H9 (cell line): ENCODE measurements at regions not wholly inside any gene's neighbourhood (a gene's known extent, or its start where the extent isn't known, plus 50 kb on each side); places are given as distances from the start of the nearest gene placed in this dataset.

Source experiments
- DNase-seq: peaks from one replicate; pipeline ENCODE4 v3.0.0-alpha.2; 2017
- H2AFZ ChIP-seq: one replicate; pipeline ENCODE4 v1.6.1; 2013; ENCODE audit warnings: mild to moderate bottlenecking, low read length, control low read depth, moderate library complexity
- H2AK5ac ChIP-seq: 2 replicates; pipeline ENCODE4 v1.6.1; 2013; ENCODE audit warnings: low read length, control low read depth, mixed read lengths; ENCODE audit not compliant: insufficient read length
- H2BK120ac ChIP-seq: one replicate; pipeline ENCODE4 v1.6.1; 2013; ENCODE audit warnings: low read depth, mild to moderate bottlenecking, low read length, control low read depth, inconsistent platforms; ENCODE audit not compliant: poor library complexity, severe bottlenecking
- H2BK12ac ChIP-seq: 2 replicates; pipeline ENCODE4 v1.6.1; 2013; ENCODE audit warnings: low read length, control low read depth, mixed read lengths, low read depth; ENCODE audit not compliant: insufficient read length
- H2BK15ac ChIP-seq: 2 replicates; pipeline ENCODE4 v1.6.1; 2013; ENCODE audit warnings: low read depth, low read length, control low read depth
- H2BK20ac ChIP-seq: one replicate; pipeline ENCODE4 v1.6.1; 2013; ENCODE audit warnings: low read depth, mild to moderate bottlenecking, low read length, control low read depth, inconsistent platforms; ENCODE audit not compliant: poor library complexity, severe bottlenecking
- H2BK5ac ChIP-seq: 2 replicates; pipeline ENCODE4 v1.6.1; 2013; ENCODE audit warnings: low read length, control low read depth, mixed read lengths; ENCODE audit not compliant: insufficient read length
- H3K14ac ChIP-seq: 2 replicates; pipeline ENCODE4 v1.6.1; 2013; ENCODE audit warnings: low read length, control low read depth; ENCODE audit not compliant: insufficient read depth
- H3K18ac ChIP-seq: 2 replicates; pipeline ENCODE4 v1.6.1; 2013; ENCODE audit warnings: low read depth, mild to moderate bottlenecking, mixed read lengths, low read length, control low read depth; ENCODE audit not compliant: insufficient read length
- H3K23ac ChIP-seq: 2 replicates; pipeline ENCODE4 v1.6.1; 2013; ENCODE audit warnings: low read length, control low read depth, mixed read lengths, low read depth; ENCODE audit not compliant: insufficient read length
- H3K23me2 ChIP-seq: 2 replicates; pipeline ENCODE4 v1.6.1; 2013; ENCODE audit warnings: low read depth, mild to moderate bottlenecking, mixed read lengths, low read length, control low read depth; ENCODE audit not compliant: insufficient read length, poor library complexity, severe bottlenecking
- H3K27ac ChIP-seq: 2 replicates; pipeline ENCODE4 v1.5.1; 2013; ENCODE audit warnings: low read length, control low read depth, mixed read lengths, low read depth; ENCODE audit not compliant: insufficient read length
- H3K27me3 ChIP-seq: 2 replicates; pipeline ENCODE4 v1.6.1; 2013; ENCODE audit warnings: low read length, control low read depth, inconsistent platforms; ENCODE audit not compliant: insufficient read depth
- H3K4ac ChIP-seq: 2 replicates; pipeline ENCODE4 v1.6.1; 2013; ENCODE audit warnings: low read depth, mild to moderate bottlenecking, control low read depth, inconsistent platforms, low read length, moderate library complexity
- H3K4me1 ChIP-seq: 2 replicates; pipeline ENCODE4 v1.6.1; 2013; ENCODE audit warnings: low read length, control low read depth, inconsistent platforms; ENCODE audit not compliant: insufficient read depth
- H3K4me2 ChIP-seq: 2 replicates; pipeline ENCODE4 v1.6.1; 2013; ENCODE audit warnings: low read length, control low read depth, mixed read lengths; ENCODE audit not compliant: insufficient read length, insufficient read depth
- H3K56ac ChIP-seq: 2 replicates; pipeline ENCODE4 v1.6.1; 2013; ENCODE audit warnings: low read depth, mild to moderate bottlenecking, mixed read lengths, low read length, control low read depth; ENCODE audit not compliant: insufficient read length
- H3K79me1 ChIP-seq: 2 replicates; pipeline ENCODE4 v1.6.1; 2013; ENCODE audit warnings: low read depth, mild to moderate bottlenecking, moderate library complexity, low read length, control low read depth, inconsistent platforms; ENCODE audit not compliant: insufficient read depth, poor library complexity, severe bottlenecking
- H3K79me2 ChIP-seq: 2 replicates; pipeline ENCODE4 v1.6.1; 2013; ENCODE audit warnings: low read length, control low read depth, inconsistent platforms; ENCODE audit not compliant: insufficient read depth
- H3K9ac ChIP-seq: 2 replicates; pipeline ENCODE4 v1.6.1; 2013; ENCODE audit warnings: low read length, control low read depth, mixed read lengths; ENCODE audit not compliant: insufficient read length; ENCODE audit errors: extremely low read depth
- H3K9me3 ChIP-seq: one replicate; pipeline ENCODE4 v1.6.1; 2013; ENCODE audit warnings: low read depth, low read length, inconsistent platforms; ENCODE audit not compliant: control insufficient read depth
- H3T11ph ChIP-seq: one replicate; pipeline ENCODE4 v1.6.1; 2013; ENCODE audit warnings: mild to moderate bottlenecking, low read length, control low read depth, inconsistent platforms
- H4K20me1 ChIP-seq: one replicate; pipeline ENCODE4 v1.6.1; 2013; ENCODE audit not compliant: control insufficient read depth, insufficient read length, insufficient read depth
- H4K5ac ChIP-seq: 2 replicates; pipeline ENCODE4 v1.6.1; 2013; ENCODE audit warnings: low read depth, mild to moderate bottlenecking, mixed read lengths, low read length, control low read depth; ENCODE audit not compliant: insufficient read length
- H4K8ac ChIP-seq: replicated peaks from 2 replicates; pipeline ENCODE4 v1.6.1; 2013; ENCODE audit warnings: low read length, control low read depth, mixed read lengths, low read depth; ENCODE audit not compliant: insufficient read length
- H4K91ac ChIP-seq: 2 replicates; pipeline ENCODE4 v1.6.1; 2013; ENCODE audit warnings: low read depth, mild to moderate bottlenecking, moderate library complexity, mixed read lengths, low read length, control low read depth; ENCODE audit not compliant: insufficient read length
- H3K27ac Mint-ChIP-seq, 3 experiments: 2 replicates in 2 of 3; 3 replicates in 1 of 3; pipeline ENCODE4 v1.8.0; 2020 to 2021; ENCODE audit warnings: mixed read lengths in 3 of 3, mild to moderate bottlenecking in 1 of 3, moderate library complexity in 1 of 3
- H3K27me3 Mint-ChIP-seq: 2 replicates; pipeline ENCODE4 v1.8.0; 2021; ENCODE audit warnings: low read depth, mild to moderate bottlenecking, moderate library complexity, mixed read lengths
- H3K36me3 Mint-ChIP-seq, 3 experiments: 2 replicates in 2 of 3; 3 replicates in 1 of 3; pipeline ENCODE4 v1.8.0; 2020 to 2021; ENCODE audit warnings: low read depth in 3 of 3, mixed read lengths in 3 of 3; ENCODE audit not compliant: insufficient read depth in 1 of 3
- H3K4me1 Mint-ChIP-seq, 2 experiments: 2 replicates each; pipeline ENCODE4 v1.8.0; 2020; ENCODE audit warnings: mixed read lengths in 2 of 2
- H3K4me3 Mint-ChIP-seq, 2 experiments: 2 replicates in 1 of 2; 3 replicates in 1 of 2; pipeline ENCODE4 v1.8.0; 2020 to 2021; ENCODE audit warnings: mild to moderate bottlenecking in 2 of 2, mixed read lengths in 2 of 2, moderate library complexity in 1 of 2
- H3K9me3 Mint-ChIP-seq, 2 experiments: 2 replicates in 1 of 2; 3 replicates in 1 of 2; pipeline ENCODE4 v1.8.0; 2020; ENCODE audit warnings: mild to moderate bottlenecking in 2 of 2, mixed read lengths in 2 of 2, moderate library complexity in 1 of 2
- WGBS: extraction: QIAGEN DNeasy Blood & Tissue Kit; methylation state at CpG from one replicate; pipeline ENCODE4 v1.1.7; 2013; ENCODE audit warnings: missing lambda C conversion rate, low lambda C conversion rate, mixed read lengths; ENCODE audit not compliant: insufficient read length; ENCODE audit errors: extremely low coverage; 5-methylcytosine and 5-hydroxymethylcytosine counted together
- TF ChIP-seq, protein P1 (sequence below): fragments of 200-600 bp; sonication (generic); conservative IDR thresholded peaks from 3 replicates; pipeline ENCODE4 v1.8.0; 2021; ENCODE audit warnings: antibody characterized with exemption, mild to moderate bottlenecking

DNA sequence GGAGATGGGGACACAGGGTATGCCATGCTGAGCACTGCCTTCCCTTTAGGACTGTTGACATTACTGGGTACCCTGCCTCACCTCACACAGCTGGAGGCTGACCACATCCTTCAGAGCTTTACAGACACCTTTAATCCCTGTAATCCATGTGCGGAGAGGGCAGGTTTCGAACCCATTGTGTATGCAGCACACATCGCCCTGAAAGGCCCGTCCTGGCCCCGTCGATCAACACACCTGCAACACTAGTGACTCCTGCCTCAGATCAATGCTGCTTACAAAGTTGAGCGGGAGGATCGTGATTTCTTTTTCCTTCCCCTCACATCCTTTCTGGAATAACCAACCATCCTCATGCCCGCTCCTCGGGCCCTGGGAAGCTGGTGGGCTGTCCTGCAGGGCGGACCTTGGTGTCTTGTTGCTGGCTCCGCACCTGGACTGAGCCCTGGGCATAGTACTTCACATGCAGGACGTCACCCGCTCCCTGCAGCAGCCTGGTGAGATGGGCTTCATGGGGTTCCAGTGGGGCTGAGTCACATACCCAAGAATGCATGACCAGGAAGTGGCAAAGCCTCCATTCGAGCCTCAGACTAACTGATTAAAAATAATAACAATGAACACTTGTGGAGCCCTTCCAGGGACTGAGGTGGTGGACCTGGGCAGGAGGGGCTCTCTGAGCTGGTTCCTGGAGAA is 403.6 kb downstream of the PTPRU start:
- no peaks in the 10 kb centered on the region for H3K36me3 Mint-ChIP-seq
- H3K4me1 Mint-ChIP-seq = peaks cover 10 to 18% of the 10 kb centered on the region in 2 experiments
- no peaks in the 10 kb centered on the region; the same call in none of the 2 replicates for H3K27me3 Mint-ChIP-seq
- no peaks in the 10 kb centered on the region for H3K23me2 ChIP-seq
- H3T11ph ChIP-seq = no peak overlapping the region
- no peak overlapping the region for H2AFZ ChIP-seq
- H4K20me1 ChIP-seq = no peaks in the 10 kb centered on the region
- no peak overlapping the region for H3K56ac ChIP-seq
- H2BK15ac ChIP-seq = no peak overlapping the region
- no peak overlapping the region for H3K4me2 ChIP-seq
- DNase-seq = peak; percentile 25
- no CpG with 5 or more reads among the region's 15 CpGs for WGBS
- no peaks in the 10 kb centered on the region for H3K27me3 ChIP-seq
- H4K5ac ChIP-seq = no peak overlapping the region
- no peaks in the 10 kb centered on the region for H3K9me3 Mint-ChIP-seq
- no peak overlapping the region for H3K14ac ChIP-seq
- no peak overlapping the region for H3K9ac ChIP-seq
- H3K4me1 ChIP-seq = no peaks in the 10 kb centered on the region; the same call in 1 of the 2 replicates
- no peak overlapping the region for H2BK120ac ChIP-seq
- no peak overlapping the region for H3K23ac ChIP-seq
- no peak overlapping the region for H4K8ac ChIP-seq
- H3K4ac ChIP-seq = no peak overlapping the region
- H3K4me3 Mint-ChIP-seq = no peak overlapping the region
- no peak overlapping the region for H4K91ac ChIP-seq
- H2BK12ac ChIP-seq = no peak overlapping the region
- H3K79me1 ChIP-seq = no peaks in the 10 kb centered on the region
- TF ChIP-seq, protein P1, sequence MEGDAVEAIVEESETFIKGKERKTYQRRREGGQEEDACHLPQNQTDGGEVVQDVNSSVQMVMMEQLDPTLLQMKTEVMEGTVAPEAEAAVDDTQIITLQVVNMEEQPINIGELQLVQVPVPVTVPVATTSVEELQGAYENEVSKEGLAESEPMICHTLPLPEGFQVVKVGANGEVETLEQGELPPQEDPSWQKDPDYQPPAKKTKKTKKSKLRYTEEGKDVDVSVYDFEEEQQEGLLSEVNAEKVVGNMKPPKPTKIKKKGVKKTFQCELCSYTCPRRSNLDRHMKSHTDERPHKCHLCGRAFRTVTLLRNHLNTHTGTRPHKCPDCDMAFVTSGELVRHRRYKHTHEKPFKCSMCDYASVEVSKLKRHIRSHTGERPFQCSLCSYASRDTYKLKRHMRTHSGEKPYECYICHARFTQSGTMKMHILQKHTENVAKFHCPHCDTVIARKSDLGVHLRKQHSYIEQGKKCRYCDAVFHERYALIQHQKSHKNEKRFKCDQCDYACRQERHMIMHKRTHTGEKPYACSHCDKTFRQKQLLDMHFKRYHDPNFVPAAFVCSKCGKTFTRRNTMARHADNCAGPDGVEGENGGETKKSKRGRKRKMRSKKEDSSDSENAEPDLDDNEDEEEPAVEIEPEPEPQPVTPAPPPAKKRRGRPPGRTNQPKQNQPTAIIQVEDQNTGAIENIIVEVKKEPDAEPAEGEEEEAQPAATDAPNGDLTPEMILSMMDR = no peak
- H3K9me3 ChIP-seq = no peaks in the 10 kb centered on the region
- H2BK5ac ChIP-seq = no peak overlapping the region
- H3K27ac Mint-ChIP-seq = no peak overlapping the region
- no peak overlapping the region for H2BK20ac ChIP-seq
- no peaks in the 10 kb centered on the region for H3K79me2 ChIP-seq
- no peak overlapping the region for H3K27ac ChIP-seq
- no peak overlapping the region for H3K18ac ChIP-seq
- H2AK5ac ChIP-seq = no peak overlapping the region
